GM23338 (cell line): ENCODE measurements at regions not wholly inside any gene's neighbourhood (a gene's known extent, or its start where the extent isn't known, plus 50 kb on each side); places are given as distances from the start of the nearest gene placed in this dataset.

Experiments used
- ATAC-seq: fragments of 200-7000 bp; cut with Tn5 transposase; 3 replicates; pipeline ENCODE4 v1.9.1; 2020
- DNase-seq: peaks from one replicate; pipeline ENCODE4 v3.0.0-alpha.2; 2015; ENCODE audit warnings: low spot score
- H2AFZ ChIP-seq: fragments of 200-600 bp; sonication (generic); 2 replicates; pipeline ENCODE4 v1.8.0; 2016; ENCODE audit warnings: antibody characterized with exemption, mild to moderate bottlenecking, moderate library complexity
- H3F3A ChIP-seq: fragments of 200-600 bp; sonication (generic); replicated peaks from 2 replicates; pipeline ENCODE4 v1.8.0; 2017; ENCODE audit warnings: antibody characterized with exemption, mixed run types, low read depth
- H3K27ac ChIP-seq: fragments of 200-600 bp; sonication (generic); 2 replicates; pipeline ENCODE4 v1.6.1; 2016; ENCODE audit warnings: low read depth
- H3K27me3 ChIP-seq: fragments of 200-600 bp; sonication (generic); 2 replicates; pipeline ENCODE4 v1.8.0; 2016; ENCODE audit warnings: mild to moderate bottlenecking, mixed run types, moderate library complexity; ENCODE audit not compliant: insufficient read depth
- H3K36me3 ChIP-seq: fragments of 200-600 bp; sonication (generic); 2 replicates; pipeline ENCODE4 v1.8.0; 2016; ENCODE audit warnings: mild to moderate bottlenecking; ENCODE audit not compliant: insufficient read depth
- H3K4me1 ChIP-seq: fragments of 200-600 bp; sonication (generic); 2 replicates; pipeline ENCODE4 v1.8.0; 2016; ENCODE audit warnings: mild to moderate bottlenecking, moderate library complexity; ENCODE audit not compliant: insufficient read depth
- H3K4me2 ChIP-seq: fragments of 200-600 bp; sonication (generic); 2 replicates; pipeline ENCODE4 v1.7.1; 2017; ENCODE audit warnings: mixed run types
- H3K4me3 ChIP-seq: fragments of 200-600 bp; sonication (generic); 2 replicates; pipeline ENCODE4 v1.6.1; 2016; ENCODE audit warnings: mixed run types
- H3K79me2 ChIP-seq: fragments of 200-600 bp; sonication (generic); replicated peaks from 2 replicates; pipeline ENCODE4 v1.8.0; 2017; ENCODE audit warnings: mild to moderate bottlenecking; ENCODE audit not compliant: insufficient read depth
- H3K9me2 ChIP-seq: fragments of 200-600 bp; sonication (generic); 2 replicates; pipeline ENCODE4 v1.8.0; 2017; ENCODE audit not compliant: insufficient read depth
- H4K20me1 ChIP-seq: fragments of 200-600 bp; sonication (generic); replicated peaks from 2 replicates; pipeline ENCODE4 v1.8.0; 2017; ENCODE audit warnings: mild to moderate bottlenecking; ENCODE audit not compliant: insufficient read depth
- H3K27ac Mint-ChIP-seq: 2 replicates; pipeline ENCODE4 v1.8.0; 2020; ENCODE audit warnings: inconsistent platforms, mild to moderate bottlenecking, moderate library complexity, mixed read lengths
- H3K27me3 Mint-ChIP-seq: 3 replicates; pipeline ENCODE4 v1.8.0; 2022; ENCODE audit warnings: low read depth, mild to moderate bottlenecking, moderate library complexity, mixed read lengths, inconsistent platforms; ENCODE audit not compliant: insufficient read depth, poor library complexity
- H3K36me3 Mint-ChIP-seq: 3 replicates; pipeline ENCODE4 v1.8.0; 2021; ENCODE audit warnings: low read depth, mild to moderate bottlenecking, inconsistent platforms, moderate library complexity, mixed read lengths
- H3K4me1 Mint-ChIP-seq: 3 replicates; pipeline ENCODE4 v1.8.0; 2020; ENCODE audit warnings: mild to moderate bottlenecking, inconsistent platforms, mixed read lengths
- H3K4me3 Mint-ChIP-seq: 3 replicates; pipeline ENCODE4 v1.8.0; 2021; ENCODE audit warnings: moderate library complexity, mild to moderate bottlenecking, inconsistent platforms, mixed read lengths
- H3K9me3 Mint-ChIP-seq: 3 replicates; pipeline ENCODE4 v1.8.0; 2020; ENCODE audit warnings: moderate library complexity, mild to moderate bottlenecking, inconsistent platforms, mixed read lengths
- CREB1 ChIP-seq: fragments of 250-450 bp; sonication (Bioruptor Pico); IDR thresholded peaks from 2 replicates; pipeline ENCODE4 v1.5.0; 2020; ENCODE audit warnings: low read depth, mild to moderate bottlenecking, moderate library complexity
- CTCF ChIP-seq, 2 experiments: fragments of 200-600 bp in 1 of 2; sonication (generic) in 1 of 2; conservative IDR thresholded peaks; 2 replicates each; pipeline versions ENCODE4 v1.5.1 to v1.6.1; 2016 to 2017; ENCODE audit warnings: antibody characterized with exemption in 2 of 2, low read depth in 2 of 2, mild to moderate bottlenecking in 2 of 2, moderate library complexity in 1 of 2
- ETS1 ChIP-seq: IDR thresholded peaks from 2 replicates; pipeline ENCODE4 v1.6.1; 2016; ENCODE audit warnings: antibody characterized with exemption
- EZH2 ChIP-seq: fragments of 200-600 bp; sonication (generic); IDR thresholded peaks from one replicate; pipeline ENCODE4 v1.8.0; 2017; ENCODE audit warnings: antibody characterized with exemption, mild to moderate bottlenecking, low read depth; ENCODE audit not compliant: unreplicated experiment
- EZH2phosphoT487 ChIP-seq: fragments of 200-600 bp; sonication (generic); IDR thresholded peaks from one replicate; pipeline ENCODE4 v1.8.1; 2018; ENCODE audit warnings: antibody characterized with exemption; ENCODE audit not compliant: unreplicated experiment
- JUNB ChIP-seq: IDR thresholded peaks from one replicate; pipeline ENCODE4 v1.6.1; 2016; ENCODE audit warnings: antibody characterized with exemption; ENCODE audit not compliant: unreplicated experiment
- NANOG ChIP-seq: IDR thresholded peaks from 2 replicates; pipeline ENCODE4 v1.6.1; 2016; ENCODE audit warnings: antibody characterized with exemption, borderline replicate concordance
- POLR2AphosphoS5 ChIP-seq: IDR thresholded peaks from 2 replicates; pipeline ENCODE4 v1.6.1; 2016; ENCODE audit warnings: antibody characterized with exemption, low read depth
- REST ChIP-seq: IDR thresholded peaks from one replicate; pipeline ENCODE4 v1.6.1; 2018; ENCODE audit warnings: antibody characterized with exemption; ENCODE audit not compliant: unreplicated experiment
- STAT1 ChIP-seq: IDR thresholded peaks from one replicate; pipeline ENCODE4 v1.6.1; 2016; ENCODE audit warnings: antibody characterized with exemption; ENCODE audit not compliant: unreplicated experiment
- ZNF114 ChIP-seq: fragments of 250-450 bp; sonication (Bioruptor Pico); IDR thresholded peaks from 2 replicates; pipeline ENCODE4 v1.5.0; 2020; ENCODE audit warnings: mild to moderate bottlenecking, moderate library complexity
- ZNF331 ChIP-seq: fragments of 250-450 bp; sonication (Bioruptor Pico); IDR thresholded peaks from 2 replicates; pipeline ENCODE4 v1.5.0; 2020; ENCODE audit warnings: low read depth, mild to moderate bottlenecking, moderate library complexity
- ZNF462 ChIP-seq: fragments of 250-450 bp; sonication (Bioruptor Pico); IDR thresholded peaks from 2 replicates; pipeline ENCODE4 v1.5.0; 2020; ENCODE audit warnings: mild to moderate bottlenecking, moderate library complexity

- DNase-seq: no peak
- no peak for TF ChIP-seq ZNF114 (CRISPR knock-in tag)
- TF ChIP-seq ZNF331 (CRISPR knock-in tag): no peak
- no peak for TF ChIP-seq CREB1
- TF ChIP-seq ZNF462 (CRISPR knock-in tag): no peak
- no peak for TF ChIP-seq JUNB
- TF ChIP-seq POLR2AphosphoS5: no peak
- no peak for TF ChIP-seq NANOG
- TF ChIP-seq STAT1: no peak
- TF ChIP-seq CTCF (conservative IDR thresholded peaks at IDR 0.05; ENCODE audit: low read depth in 2 of 2): no peak
- no peak for TF ChIP-seq EZH2phosphoT487
- no peak for TF ChIP-seq ETS1
- no peak for TF ChIP-seq REST
- TF ChIP-seq EZH2: no peak
- ATAC-seq: no peak
- H3K27me3 Mint-ChIP-seq: no peaks in the 10 kb centered on the region
- no peaks in the 10 kb centered on the region for H3K36me3 Mint-ChIP-seq
- Histone ChIP-seq H3K36me3 (no peaks in the 10 kb centered on the region), H2AFZ (peak overlapping the region; percentile 43; the same call in 1 of the 2 replicates), H3K27me3 (no peaks in the 10 kb centered on the region), H4K20me1 (no peaks in the 10 kb centered on the region), H3K4me1 (no peaks in the 10 kb centered on the region), H3K79me2 (no peaks in the 10 kb centered on the region), H3F3A (no peaks in the 10 kb centered on the region), H3K4me2 (no peak overlapping the region), H3K4me3 (no peak overlapping the region), H3K9me2 (no peaks in the 10 kb centered on the region), H3K27ac (no peak overlapping the region)
- H3K9me3 Mint-ChIP-seq: no peaks in the 10 kb centered on the region
- peak overlapping the region; percentile 66; the same call in 1 of the 2 replicates for H3K27ac Mint-ChIP-seq
- H3K4me3 Mint-ChIP-seq: no peak overlapping the region
- no peaks in the 10 kb centered on the region for H3K4me1 Mint-ChIP-seq
Measured at GRCh38 chr13:72166102-72166650, 299.2 kb upstream of the DACH1 start.
